SK-N-MC (cell line): ENCODE measurements at regions not wholly inside any gene's neighbourhood (a gene's known extent, or its start where the extent isn't known, plus 50 kb on each side); places are given as distances from the start of the nearest gene placed in this dataset.

Experiments
- EZH2 ChIP-seq: fragments of 200-600 bp; sonication (generic); IDR thresholded peaks from one replicate; pipeline ENCODE4 v1.6.1; 2017; ENCODE audit warnings: antibody characterized with exemption
- FOXP2 ChIP-seq: optimal IDR thresholded peaks from 2 replicates; pipeline ENCODE3; 2011; ENCODE audit warnings: mild to moderate bottlenecking, moderate library complexity; ENCODE audit not compliant: insufficient read depth; ENCODE audit errors: extremely low read length, control extremely low read depth
- POLR2AphosphoS5 ChIP-seq: IDR thresholded peaks from 2 replicates; pipeline ENCODE4 v1.6.1; 2012; ENCODE audit warnings: mild to moderate bottlenecking, low read depth, low read length, borderline replicate concordance

- no peak for TF ChIP-seq POLR2AphosphoS5
- TF ChIP-seq EZH2: no peak
- no peak for TF ChIP-seq FOXP2
These were observed 206.6 kb upstream of the LRATD1 start for GRCh38 chr2:14425869-14426268.
